HG03342 (cell line): ENCODE measurements at regions not wholly inside any gene's neighbourhood (a gene's known extent, or its start where the extent isn't known, plus 50 kb on each side); places are given as distances from the start of the nearest gene placed in this dataset.

ENCODE experiments used
- ATAC-seq: cut with Tn5 transposase; IDR thresholded peaks from one replicate; pipeline ENCODE4 v1.9.1; 2021; ENCODE audit warnings: mild to moderate bottlenecking, moderate library complexity; ENCODE audit not compliant: unreplicated experiment

DNA sequence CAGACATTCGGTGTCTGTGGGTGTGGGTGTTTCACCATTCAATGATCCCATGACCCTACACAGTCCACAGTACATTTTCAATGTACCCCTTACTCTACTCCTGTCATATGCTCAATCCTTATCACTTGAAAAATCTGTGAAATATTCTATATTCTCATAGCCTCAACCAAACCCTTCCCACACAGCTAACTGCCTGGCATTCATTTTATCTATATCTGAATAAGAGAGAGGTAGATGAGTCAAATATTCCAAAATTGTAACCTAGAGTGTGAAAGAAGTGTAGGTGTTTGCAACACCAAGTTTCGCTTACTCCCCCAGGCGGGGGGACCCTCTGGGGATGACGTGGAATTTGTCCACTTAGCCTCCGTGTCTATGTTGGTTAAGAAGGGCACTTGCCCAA is 354.8 kb downstream of the ETS1 start:
- ATAC-seq, result no peak

DNA sequence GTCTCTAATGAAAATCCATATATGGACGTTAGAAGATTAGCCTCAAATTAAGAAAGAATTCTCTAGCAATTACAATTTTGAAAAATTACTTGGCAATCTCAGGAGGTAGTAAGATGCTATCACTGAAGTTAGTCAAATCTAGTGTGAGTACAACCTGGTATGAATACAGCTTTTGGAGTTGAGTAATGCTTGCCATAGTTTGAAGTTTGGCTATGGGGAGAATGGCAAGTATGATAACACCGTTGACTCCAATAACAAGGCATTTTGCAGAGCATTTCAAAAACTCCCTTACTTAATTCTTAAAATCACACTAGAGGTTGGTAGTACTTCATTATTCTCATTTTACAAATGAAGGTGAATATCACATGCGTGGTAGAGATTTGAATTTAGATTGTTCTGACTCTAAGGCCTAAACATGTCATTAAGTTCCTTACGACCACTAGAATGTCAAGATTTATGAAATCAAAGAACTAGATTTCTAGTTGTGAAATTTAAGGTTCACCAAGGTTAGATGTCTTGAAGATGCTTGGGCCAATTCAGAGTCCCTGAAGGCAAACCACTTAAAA is 355.4 kb downstream of the ETS1 start:
- no peak for ATAC-seq

- ATAC-seq, result no peak
Measured at GRCh38 chr11:128227466-128227865, 359.9 kb downstream of the ETS1 start.

DNA sequence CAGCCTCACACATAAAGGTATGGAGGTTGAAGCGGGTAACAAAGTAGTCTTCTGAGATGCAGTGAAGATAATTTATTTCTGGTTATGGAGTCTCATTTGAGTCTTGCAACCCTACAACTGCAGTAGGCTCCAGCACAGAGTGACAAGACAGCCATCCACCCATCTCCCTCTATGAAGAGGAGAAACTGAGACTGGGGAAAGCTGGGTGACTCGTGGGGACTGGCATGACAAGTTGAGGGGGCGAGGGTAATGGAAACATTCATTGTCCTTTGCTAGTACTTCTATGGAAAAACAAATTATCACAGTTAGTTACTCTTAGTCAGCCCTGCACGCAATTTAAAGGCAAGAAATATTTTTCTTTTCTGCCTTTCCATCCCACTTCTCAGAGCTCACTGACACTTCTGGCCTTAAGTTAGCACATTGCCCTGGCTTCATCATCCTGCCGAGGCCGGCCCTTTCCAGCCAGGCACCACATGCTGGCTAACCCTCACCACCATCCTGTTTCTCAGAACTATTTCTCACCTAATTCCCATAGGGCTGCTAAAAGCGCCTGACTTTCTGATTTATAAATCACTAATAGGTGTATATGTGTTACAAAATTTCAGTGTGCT is 361.1 kb downstream of the ETS1 start:
- no peak for ATAC-seq

DNA sequence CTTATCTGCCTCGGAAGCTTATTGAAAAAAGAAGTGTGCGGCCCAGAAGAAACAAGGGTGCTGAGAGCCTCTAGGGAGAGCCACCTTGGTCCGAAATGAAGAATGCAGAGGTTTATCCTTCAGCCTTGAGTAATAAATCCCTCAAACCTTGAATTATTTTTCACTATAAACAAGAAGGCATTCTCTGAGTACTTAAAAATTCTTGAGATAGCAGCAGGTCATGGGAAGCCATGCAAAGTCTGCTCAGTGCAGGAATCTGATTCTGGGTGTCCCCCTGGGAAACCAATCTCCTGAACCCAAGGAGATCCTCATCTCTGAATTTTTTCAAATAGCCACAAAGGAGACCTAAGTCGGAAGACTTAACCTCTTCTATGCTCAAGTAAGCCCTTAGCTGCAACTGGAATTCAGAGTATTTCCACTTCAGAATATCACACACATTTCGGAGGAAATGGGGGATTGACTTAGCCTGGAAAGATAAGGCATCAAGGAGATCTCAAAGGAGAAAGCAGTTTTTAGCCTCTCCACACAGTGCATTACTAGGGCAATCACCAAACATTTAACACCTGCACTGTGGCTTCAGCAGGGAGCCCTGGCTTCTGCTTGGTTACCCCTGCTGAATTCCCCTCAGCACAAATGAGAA is 365.0 kb downstream of the ETS1 start:
- ATAC-seq, result no peak

GRCh38 chr11:128219731-128220120 is 367.6 kb downstream of the ETS1 start:
- ATAC-seq, result no peak

- no peak for ATAC-seq
Measured at GRCh38 chr11:128216198-128216597, 371.2 kb downstream of the ETS1 start.

DNA sequence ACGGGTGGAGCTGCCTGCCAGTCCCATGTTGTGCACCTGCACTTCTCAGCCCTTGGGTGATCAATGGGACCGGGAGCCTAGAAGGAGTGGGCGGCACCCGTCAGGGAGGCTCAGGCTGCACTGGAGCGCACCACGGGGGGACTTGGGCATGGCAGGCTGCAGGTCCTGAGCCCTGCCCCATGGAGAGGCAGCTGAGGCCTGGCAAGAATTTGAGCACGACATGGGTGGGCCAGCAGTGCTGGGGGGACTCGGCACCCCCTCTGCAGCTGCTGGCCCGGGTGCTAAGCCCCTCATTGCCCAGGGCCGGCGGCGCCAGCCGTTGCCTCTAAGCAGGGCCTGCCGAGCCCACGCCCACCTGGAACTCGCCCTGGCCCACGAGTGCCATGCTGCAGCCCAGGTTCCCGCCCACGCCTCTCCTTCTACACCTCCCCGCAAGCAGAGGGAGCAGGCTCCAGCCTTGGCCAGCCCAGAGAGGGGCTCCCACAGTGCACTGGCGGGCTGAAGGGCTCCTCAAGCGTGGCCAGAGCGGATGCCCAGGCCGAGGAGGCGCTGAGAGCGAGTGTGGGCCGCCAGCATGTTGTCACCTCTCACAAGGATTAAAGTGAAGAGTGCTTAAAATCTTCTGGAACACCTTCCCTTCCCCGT is 372.0 kb downstream of the ETS1 start:
- ATAC-seq, result no peak

DNA sequence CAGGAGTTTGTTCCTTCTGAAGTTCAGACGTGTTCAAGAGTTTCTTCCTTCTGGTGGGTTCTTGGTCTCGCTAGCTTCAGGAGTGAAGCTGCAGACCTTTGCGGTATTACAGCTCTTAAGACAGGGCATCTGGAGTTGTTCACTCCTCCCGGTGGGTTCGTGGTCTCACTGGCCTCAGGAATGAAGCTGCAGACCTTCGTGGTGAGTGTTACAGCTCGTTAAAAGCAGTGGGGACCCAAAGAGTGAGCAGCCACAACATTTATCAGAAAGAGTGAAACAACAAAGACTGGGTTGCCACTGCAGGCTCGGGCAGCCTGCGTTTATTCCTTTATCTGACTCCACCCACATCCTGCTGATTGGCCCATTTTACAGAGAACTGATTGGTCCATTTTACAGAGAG is 373.1 kb downstream of the ETS1 start:
- no peak for ATAC-seq

- ATAC-seq, result no peak
Measured at GRCh38 chr11:128213461-128213860, 373.9 kb downstream of the ETS1 start.

GRCh38 chr11:128212324-128212723 is 375.0 kb downstream of the ETS1 start:
- no peak for ATAC-seq

GRCh38 chr11:128210148-128210940 is 377.0 kb downstream of the ETS1 start:
- ATAC-seq, result no peak

DNA sequence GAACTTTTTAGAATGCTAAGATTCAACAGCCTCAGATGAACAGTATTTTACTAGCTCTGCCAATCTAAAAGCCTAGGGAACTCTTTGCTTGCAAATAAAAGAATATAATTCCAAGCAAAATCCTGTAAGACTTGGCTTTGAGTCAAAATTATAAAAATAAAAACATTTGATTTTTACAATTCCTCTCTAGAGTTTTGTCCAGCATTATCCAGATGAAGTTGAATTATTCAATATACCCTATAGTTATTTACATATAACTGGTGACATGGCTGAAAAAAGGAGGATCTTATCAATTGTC is 378.3 kb downstream of the ETS1 start:
- ATAC-seq, result no peak

DNA sequence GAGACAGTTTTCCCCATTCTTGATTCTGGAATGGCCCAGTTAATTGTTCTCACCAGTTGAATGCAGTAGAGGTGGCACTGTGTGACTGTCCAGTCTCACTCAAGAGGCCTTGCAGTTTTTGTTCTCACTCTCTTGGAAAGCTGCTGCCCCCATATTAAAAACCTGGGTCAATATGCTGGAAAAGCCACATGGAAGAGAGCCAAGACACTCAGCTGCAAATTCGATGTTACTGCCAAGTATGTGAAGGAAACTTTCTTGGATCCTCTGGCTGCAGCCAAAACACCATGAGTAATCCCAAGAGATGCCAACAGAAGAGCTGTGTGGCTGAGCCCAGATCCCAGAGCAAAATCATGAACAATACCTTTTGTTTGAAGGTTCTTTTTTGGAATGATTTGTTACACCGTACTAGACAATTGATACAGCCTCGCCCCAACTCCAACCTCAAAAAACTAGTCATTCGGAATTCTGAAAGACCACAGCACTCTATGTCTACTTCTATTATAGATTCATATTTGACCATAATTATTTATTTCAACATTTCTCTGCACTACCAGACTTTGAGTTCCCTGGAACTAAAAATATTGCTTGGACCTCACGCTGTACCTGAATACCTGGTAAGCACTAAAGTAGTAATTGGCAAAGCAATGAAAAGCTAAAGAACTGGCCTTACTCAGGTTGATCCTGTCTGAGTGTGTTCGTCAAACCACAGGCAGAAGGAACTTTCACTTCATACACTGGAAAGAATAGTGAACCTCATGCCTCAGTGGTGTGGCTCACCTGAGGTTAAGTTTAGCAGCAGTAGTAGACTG is 378.8 kb downstream of the ETS1 start:
- ATAC-seq, result no peak

GRCh38 chr11:128207861-128208321 is 379.5 kb downstream of the ETS1 start:
- ATAC-seq, result no peak

DNA sequence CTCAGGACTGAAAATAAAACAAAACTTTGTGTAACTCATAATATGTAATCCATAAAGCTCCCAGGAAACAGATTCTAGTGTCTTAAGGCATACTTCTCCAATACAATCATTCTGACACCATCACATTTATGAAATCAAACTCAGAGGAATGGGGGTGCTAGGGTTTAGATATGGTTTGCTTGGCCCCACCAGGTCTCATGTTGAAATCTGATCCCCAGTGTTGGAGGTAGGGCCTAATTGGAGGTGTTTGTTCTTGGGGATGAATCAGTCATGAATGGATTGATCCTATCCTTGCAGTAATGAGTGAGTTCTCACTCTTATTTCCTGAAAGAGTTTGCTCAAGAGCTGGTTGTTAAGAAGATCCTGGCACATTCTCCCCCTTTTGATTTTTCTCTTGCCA is 380.9 kb downstream of the ETS1 start:
- no peak for ATAC-seq

GRCh38 chr11:128205796-128206195 is 381.6 kb downstream of the ETS1 start:
- ATAC-seq, result no peak

- no peak for ATAC-seq
Measured at GRCh38 chr11:128204898-128205297, 382.5 kb downstream of the ETS1 start.

DNA sequence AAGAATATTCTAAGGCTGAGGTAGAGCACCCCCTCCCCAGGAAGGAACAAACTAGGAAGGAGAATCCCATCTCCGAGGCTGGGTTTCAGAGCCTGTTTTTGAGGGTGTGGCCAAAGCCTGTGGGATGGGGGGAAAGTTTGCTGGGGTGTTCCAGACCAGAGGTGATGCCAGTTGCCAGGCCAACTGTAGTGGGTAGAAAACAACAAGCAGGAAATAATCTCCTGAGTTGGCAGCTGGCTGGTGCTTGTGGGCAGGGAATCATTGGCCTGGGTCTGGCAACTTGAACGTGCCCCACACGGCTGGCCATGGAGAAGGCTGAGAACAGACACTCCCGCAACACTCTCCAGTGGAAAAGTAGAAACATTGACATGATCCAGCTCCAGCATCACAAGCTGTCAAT is 385.6 kb downstream of the ETS1 start:
- no peak for ATAC-seq

DNA sequence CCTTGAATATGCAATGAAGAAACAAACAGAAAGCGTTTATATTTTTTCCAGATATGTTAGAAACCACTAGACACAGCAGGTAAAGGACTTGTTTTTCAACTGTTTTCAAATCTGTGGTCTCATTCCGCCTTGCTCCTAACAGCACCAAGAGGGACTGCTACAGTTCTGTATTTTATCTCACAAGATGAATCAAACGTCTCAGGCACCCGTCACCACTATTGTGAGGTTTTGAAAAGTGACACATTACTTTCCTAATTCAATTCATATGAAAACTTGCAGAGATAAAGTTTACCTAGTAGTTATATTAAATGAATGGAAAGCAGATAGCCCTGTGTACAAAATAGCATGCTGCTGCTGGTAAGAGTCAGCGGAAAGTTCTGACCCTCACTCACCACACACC is 386.3 kb downstream of the ETS1 start:
- ATAC-seq, result no peak

DNA sequence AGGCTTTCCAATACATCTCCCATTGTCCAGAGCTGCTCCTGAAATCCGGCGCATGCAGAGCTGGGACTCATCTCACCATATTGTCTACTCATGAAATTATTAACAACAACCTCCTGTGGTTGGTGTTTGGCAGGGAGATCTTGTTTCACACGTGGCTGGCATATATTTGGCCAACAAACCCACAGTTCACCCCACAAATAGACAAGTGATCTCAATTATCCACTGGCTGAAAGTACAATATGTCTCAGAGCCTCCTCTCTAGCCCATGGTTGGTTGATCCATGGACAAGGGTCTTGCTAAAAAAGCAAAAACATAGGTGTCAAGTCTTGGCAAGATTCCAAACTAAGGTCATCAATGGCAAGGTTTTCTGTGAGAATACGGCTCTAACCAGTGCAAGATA is 386.9 kb downstream of the ETS1 start:
- no peak for ATAC-seq
